Heart left ventricle (tissue), 13 donors: ENCODE measurements at regions not wholly inside any gene's neighbourhood (a gene's known extent, or its start where the extent isn't known, plus 50 kb on each side); places are given as distances from the start of the nearest gene placed in this dataset.

ENCODE experiments used
- CTCF ChIP-seq, 12 donors: fragments of 200-600 bp; sonication (generic) in 4 of 12; IDR thresholded peaks; one replicate each; pipeline versions ENCODE4 v1.5.0 to v1.8.0; 2018 to 2022; ENCODE audit warnings: antibody characterized with exemption in 12 of 12, mild to moderate bottlenecking in 5 of 12
- POLR2A ChIP-seq, 2 donors: fragments of 450-650 bp; IDR thresholded peaks; one replicate each; pipeline ENCODE4 v1.6.1; 2017; ENCODE audit warnings: antibody characterized with exemption in 2 of 2, mild to moderate bottlenecking in 2 of 2, moderate library complexity in 2 of 2
- donor health status: ischemic (EF 13 %, LVEDD 7.1; RV severe dilation, severe dysfunction).
- donor health status: DM: no; HTN: yes; CAD: no.
- donor health status: DM: no; HTN: no; CAD: no.
- donor health status: ischemic (EF 25% LVEDD 6.9; RV normal size, moderate dysfunction).
- donor health status: ischemic (EF 25% LVEDD 5.7; RV mildly dilated, moderate dysfunction).
- donor health status: ischemic (EF 35%, LVEDD 5.7; RV mildly dilated, moderate dysfunction).
- donor health status: nonischemic (EF 11% LVEDD 7.7; RV severe dilation, severe dysfunction).
- donor health status: DM: yes; HTN: yes; CAD: no.
- donor health status: PGD.
- donor health status: ischemic (EF 29% LVEDD 5.4; RV normal size, mild dysfunction).
- donor health status: nonischemic (EF 23%, LVEDD 6.1; RV moderate dilation, normal function).

GRCh38 chr6:153947808-153948447 lies 91.1 kb upstream of the OPRM1 start:
- TF ChIP-seq POLR2A (IDR thresholded peaks at IDR 0.05) (no peak), CTCF (IDR thresholded peaks at IDR 0.05) (peak; percentile 53 to 91 (median 77))
